Fibroblast of upper back skin (primary cell): ENCODE measurements at regions not wholly inside any gene's neighbourhood (a gene's known extent, or its start where the extent isn't known, plus 50 kb on each side); places are given as distances from the start of the nearest gene placed in this dataset.

Source experiments
- DNase-seq: peaks from one replicate; pipeline ENCODE4 v3.0.0-alpha.2; 2013

DNA sequence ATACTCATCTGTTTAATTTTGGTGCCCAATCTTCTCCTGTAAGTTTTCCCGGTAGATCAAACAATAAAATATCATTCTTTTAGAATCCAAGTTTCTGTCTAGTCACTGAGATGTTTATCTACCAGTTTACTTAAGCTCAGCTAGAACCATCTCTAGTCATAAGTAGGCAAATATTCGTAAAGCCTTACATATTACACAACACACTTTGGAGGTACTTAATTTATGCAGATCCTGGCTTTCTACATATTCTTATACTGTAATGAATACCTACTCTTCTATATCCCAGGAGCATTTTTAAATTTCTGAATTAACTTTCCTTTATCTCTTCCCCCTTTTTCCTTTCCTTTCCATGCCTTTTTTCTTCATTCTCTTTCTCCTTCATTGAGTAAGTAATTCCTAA, 185.9 kb upstream of the ZBTB20 start:
- DNase-seq = no peak

- DNase-seq = no peak
Measured at GRCh38 chr3:115336836-115337235, 189.7 kb upstream of the ZBTB20 start.

DNA sequence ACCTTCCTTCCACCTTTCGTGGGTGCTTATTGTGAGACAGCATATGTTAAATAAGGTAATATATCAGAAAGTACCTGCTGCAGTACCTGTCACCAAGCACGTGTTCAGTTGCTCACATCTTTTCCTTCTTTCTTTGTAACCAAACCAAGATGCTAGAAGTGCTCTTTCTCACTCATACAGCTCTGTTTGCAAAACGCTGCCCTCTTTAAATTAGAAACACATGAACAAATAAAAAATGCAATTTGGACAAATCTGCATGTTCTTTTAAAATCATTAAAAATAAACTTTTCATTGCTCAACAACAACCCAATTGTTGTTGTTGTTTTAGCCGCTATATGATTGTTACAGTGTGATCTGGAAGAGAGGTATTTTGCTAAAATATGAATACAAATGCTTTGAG, 193.5 kb upstream of the ZBTB20 start:
- DNase-seq = no peak

GRCh38 chr3:115341208-115341607, 194.1 kb upstream of the ZBTB20 start:
- DNase-seq = peak; percentile 80

- no peak for DNase-seq
Measured at GRCh38 chr3:115347737-115348136, 200.6 kb upstream of the ZBTB20 start.

GRCh38 chr3:115348412-115348811, 201.3 kb upstream of the ZBTB20 start:
- DNase-seq = no peak

GRCh38 chr3:115348951-115349745, 202.1 kb upstream of the ZBTB20 start:
- DNase-seq = no peak

DNA sequence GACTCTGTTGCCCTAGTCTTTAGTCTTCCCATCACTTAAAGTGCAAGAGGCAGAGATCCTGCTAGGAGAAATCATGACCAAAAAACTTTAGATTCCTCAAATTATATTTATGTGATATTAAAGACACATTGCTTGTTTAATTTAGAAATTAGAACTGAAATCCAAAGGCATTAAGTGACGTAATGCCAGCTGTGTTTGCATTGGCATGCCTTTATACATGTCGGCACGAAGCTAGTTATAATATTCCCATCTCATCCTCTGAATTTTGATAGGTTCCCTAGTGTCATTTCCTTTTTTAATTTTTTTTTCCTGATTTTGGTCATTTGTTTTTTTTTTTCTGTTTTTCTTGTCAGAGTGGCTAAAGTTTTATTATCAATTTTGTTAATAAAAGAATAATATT, 203.5 kb upstream of the ZBTB20 start:
- DNase-seq = no peak

DNA sequence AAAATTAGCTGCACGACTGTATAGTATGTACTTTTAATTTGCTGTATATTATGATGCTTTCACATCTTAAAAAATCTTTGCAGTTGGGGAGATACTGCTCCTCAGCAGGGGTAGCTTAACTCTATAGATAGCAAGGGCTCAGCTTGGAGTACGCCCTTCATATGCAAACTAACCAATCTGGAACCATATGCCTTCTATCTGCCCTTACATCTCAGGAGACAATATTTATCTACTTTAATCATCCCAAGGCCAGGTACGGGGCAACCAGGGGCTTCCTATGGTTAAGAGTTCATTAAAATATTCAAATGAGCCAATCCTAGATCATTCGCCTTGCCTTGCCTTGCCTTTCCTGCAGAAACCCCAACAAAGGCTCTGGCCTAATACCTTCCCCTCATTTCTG, 204.1 kb upstream of the ZBTB20 start:
- DNase-seq = no peak

- DNase-seq = no peak
Measured at GRCh38 chr3:115354010-115354409, 206.9 kb upstream of the ZBTB20 start.

DNA sequence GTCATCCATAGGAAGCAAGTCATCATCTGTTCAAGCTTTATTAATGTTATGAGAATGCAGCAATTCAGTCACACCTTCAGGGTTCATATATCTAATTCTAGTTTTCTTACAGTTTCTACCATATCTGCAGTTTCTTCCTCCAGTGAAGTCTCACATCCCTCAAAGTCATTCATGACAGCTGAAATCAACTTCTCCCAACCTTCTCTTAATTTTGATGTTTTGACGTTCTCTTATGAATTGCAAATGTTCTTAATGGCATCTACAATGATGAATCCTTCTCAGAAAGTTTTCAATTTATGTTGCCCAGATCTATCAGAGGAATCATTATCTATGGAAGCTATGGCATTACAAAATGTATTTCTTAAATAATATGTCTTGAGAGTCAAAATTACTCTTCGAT, 210.4 kb upstream of the ZBTB20 start:
- DNase-seq = no peak

GRCh38 chr3:115359536-115359935, 212.4 kb upstream of the ZBTB20 start:
- DNase-seq = no peak

- DNase-seq = no peak
Measured at GRCh38 chr3:115361806-115362205, 214.7 kb upstream of the ZBTB20 start.

DNA sequence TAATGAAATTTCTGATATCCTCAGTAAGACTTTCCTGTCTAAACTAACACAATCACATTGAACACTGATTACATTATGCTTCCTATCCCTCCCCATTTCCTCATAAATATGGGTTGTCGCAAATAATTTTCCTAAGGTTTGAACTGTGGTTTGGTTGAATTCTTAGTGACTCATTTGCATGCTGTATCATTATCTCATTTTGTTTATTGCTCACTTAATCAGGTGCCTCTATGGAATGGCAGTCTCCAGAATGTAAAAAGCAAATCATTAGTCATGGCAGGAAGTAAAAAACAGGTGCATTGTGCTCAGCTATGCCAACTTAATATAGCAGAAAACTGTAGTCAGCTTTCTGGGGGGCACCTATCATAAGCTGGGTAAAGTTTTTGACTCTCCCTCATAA, 216.0 kb upstream of the ZBTB20 start:
- no peak for DNase-seq

DNA sequence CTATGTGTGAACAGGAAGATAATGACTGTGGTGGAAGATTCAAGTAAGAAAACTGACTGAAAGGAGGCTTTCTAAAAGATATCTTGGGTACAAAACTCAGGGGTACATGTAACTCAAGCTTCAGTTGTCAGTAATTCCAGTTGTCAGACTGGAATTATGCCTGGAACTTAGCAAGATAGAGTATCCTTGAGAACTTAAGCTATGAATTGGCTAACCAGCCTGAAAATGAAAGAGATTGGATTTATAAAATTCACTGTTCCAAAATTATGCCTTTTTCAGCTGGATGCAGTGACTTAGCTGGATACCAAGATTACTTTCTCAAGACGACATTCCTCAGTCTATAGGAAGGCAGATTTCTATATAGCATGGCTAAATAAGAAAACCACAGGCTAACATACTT, 221.9 kb upstream of the ZBTB20 start:
- no peak for DNase-seq

DNA sequence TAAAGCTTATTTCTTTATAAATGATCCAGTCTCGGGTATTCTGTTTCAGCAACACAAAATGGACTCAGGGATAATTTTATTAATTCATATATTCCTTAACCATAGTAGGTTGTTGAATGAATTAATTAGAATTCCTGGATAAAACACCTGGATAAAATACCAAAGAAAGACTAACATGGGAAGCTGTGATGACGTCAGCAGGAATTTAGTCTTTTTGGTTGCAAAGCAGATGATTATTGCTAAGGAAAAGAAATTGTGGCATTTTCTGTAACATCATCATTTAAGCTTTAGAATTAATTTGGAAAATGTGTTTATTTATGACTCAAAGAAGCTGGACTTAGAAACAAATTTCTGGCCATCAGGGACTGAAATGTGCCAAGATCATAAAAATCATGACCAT, 228.3 kb upstream of the ZBTB20 start:
- no peak for DNase-seq

DNA sequence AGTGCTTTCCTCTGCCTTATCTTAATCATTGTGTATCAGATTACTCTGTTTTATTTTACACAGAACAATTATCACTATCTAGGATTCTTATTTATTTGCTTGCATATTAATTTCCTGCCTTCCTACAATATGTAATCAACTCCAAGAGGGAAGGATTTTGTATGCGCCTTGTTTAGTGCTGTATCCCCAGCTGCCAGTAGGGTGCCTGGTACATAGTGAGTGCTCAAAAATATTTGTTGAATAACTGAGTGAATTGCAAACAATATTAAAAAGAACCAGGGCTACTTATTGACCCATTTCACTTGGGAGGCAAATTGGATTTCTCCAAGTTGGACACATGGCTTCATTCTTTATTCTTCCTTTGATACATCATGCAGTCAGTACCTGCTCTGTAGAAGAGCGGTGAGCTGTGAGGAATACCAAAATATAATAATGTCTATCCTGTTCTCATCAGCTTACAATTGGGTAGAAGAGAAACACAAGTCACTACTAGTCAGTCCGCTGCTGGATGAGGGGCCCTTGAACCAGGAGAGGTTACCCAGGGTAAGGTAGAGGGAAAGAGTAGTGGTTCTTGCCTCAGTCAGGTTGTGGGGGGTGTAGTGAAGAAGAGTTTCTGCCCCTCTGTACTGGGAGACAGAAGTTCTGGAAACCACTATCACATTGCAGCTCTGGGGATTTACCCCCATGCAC, 233.9 kb upstream of the ZBTB20 start:
- DNase-seq = no peak

DNA sequence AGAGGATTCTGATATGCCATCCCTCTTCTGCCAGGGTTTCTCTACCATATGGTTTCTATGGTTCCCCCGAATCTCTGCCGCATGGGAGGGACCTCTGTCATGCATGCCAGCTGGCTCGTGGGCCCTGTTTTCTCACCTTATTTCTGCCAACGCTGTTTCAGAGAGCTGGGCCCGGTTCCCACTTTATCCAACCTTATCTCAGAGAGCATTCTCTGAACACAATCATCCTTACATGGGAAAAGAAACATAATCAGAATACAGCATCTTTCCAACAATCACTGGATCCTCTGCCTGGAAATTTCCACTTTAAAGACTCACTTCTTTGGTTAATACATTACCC, 234.5 kb upstream of the ZBTB20 start:
- no peak for DNase-seq

DNA sequence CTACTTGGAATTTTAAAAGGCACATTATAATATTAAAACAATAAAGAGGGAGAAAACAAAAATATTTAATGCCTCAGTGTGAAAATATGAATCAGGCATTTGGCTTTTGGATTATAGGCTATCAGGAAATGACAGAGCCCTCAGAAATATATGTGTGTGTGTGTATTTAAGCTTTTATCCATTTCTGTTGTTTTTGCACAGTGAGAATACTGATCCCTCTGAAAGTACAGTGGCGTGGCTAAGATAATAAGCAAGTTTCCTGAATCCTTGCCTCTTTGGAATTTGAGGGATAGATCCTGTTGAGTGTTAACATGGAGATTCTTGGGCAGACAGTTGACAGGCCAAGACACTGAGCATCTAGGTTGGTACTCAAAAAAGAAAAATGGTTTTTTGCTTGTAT, 234.8 kb upstream of the ZBTB20 start:
- no peak for DNase-seq

DNA sequence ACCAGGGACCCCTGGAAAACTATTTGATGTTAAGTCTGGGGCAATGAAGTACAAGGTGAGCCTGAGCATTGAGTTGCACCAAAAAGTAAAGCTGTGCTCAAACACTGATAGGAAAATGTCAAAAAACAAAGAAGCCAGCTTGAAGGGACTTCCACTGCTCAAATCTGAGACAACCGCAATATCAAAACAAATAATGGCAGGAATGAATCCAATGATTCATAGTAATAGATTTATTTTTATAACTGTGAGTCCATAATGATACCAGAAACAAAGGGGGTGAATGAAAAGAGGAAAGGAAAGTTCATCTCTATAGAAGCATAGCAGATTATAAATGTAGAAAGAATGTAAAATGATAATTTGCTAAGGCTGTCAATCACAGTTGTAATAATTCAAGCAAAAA, 237.3 kb upstream of the ZBTB20 start:
- no peak for DNase-seq

DNA sequence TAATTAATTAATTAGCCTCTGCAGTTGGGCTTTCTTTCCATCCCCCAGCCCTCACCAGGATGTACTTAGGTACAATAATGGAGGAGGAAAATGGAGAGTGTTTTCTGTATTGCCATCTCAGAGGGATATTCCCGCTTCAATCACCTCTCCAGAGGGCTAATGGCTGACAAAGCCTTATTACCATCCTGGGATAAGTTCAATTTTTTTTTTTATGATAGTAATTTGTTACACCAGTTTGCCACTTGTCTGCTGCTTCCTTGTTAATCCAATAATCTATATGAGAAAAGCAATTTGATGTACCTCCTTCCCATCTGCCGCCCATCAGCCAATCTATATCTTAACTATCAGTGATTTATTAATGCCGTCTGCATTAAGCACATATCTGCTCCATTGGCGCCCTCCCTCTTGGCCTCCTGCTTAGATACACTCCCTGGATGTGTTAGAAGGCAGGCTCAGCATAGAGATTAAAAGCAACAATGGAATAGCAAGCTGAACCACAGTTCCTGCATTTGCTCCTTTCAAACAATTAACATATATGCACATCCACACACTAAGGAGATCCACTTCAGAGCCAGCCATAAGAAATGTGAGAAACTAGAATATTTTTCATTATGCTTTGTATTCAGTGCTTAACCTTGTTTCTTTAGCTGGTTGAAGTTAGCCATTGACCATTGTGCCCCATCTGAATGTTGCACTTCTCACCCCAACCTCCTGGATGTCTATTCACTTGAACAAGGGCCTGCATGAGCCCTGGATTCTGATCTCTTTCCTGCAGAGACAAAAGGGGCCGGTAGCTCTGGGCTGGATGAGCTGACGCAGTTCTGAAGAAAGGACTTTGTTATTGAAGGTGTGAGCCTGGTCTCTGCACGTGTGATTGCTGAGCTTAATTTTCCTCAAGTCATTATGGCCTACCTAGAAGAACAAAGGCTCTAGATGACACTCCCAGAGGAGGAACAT, 237.3 kb upstream of the GAP43 start:
- DNase-seq = no peak

DNA sequence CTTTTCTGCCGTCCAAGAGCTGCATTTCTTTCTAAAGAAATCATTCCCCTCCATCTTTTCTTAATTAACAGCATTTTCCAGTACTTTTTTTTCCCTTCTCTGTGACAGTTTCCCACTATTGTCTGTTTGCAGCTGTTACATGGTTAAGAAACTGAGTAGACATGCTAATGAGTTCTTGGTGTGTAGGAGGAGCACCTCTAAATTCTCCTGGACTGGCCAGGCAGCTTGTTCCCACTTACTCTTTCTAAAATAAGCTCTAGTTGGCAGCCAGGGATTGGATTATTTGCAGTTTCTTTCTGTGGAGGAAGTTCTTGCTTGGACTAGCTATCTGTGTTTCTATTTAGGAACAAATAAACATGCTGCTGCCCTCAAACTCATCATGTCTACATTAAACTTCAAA, 235.1 kb upstream of the GAP43 start:
- DNase-seq = peak; percentile 27

DNA sequence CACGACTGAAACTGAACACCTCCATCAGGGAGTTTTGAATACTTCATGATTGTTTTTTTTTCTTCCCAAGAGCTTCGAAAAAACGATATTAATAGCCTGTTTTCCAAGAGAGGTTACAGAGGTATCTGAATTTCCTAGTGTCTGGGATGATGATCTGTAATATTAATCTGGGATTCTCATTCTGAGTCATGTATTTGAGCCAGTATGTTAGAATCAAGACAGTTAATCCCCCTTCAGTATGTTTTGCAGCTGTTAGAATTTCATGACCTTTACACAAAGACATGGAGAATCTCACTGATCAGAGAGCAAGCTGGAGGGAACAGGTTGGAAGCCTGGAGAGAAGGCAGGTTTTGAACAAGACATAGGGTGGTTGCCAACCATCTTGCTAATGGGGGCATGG, 234.5 kb upstream of the GAP43 start:
- peak; percentile 30 for DNase-seq

DNA sequence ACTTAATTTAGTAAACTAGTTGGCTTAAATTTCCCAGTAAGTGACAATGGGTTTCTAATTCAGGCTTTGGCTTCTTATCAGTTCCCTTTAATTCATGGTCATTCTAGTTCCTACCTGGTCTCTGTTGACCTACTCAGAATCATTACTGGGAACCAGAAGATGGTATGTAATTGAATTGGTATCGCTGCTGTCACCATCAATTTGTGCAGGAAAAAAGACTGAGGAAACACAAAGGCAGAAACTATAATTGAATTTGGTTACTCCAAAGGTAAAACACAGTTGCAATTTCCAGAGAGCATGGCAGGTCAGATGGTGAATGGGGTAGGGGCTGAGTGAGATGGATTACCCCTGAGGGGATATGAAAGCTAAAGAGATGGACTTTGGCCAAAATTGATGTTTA, 226.5 kb upstream of the GAP43 start:
- DNase-seq = no peak
